ENCODE measurements at regions not wholly inside any gene's neighbourhood (a gene's known extent, or its start where the extent isn't known, plus 50 kb on each side); places are given as distances from the start of the nearest gene placed in this dataset.
"Not testable (repeated sequence)": the region's sequence is repeated elsewhere in the genome, so short reads cannot be mapped to it uniquely, and the experiment has no call there.

DNA sequence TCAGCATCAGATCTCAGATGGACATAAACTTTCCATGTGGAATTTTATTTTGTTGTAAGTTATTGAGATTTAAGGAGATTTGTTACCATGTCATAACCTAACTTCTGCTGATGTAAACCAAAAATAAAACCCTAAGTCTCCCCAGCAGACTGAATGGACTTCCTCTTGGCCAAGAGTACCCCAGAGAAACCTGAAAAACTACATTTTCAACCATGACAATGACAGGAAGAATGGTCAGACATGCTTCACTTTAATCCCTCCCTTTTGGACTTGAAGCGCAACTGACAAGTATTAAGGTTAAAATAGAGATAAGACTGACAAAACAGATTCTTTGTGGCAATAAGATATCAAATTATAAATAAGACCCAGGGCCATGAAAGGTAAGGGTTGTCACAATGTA is 579.7 kb upstream of the RAG2 start:
- no peak for DNase-seq (ENCODE audit: low read depth in 2 of 2)

DNA sequence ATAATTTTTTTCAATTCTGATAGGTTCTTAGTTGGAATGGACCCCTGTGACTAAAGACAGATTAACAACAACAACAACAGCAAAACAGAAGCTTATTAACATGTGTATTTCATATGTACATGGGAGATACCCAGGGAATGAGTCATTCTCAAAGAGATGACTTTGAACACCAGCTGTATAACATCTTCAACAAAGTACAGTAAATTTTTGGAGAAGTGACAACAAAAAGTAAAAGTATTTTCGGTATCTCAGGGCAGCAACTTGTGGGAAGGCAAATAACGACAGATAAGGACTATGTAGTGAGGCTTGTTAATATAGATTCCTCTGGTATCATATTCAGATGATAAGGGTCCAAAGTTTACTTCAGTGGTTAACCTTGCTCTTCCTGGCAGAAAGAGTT is 573.4 kb upstream of the RAG2 start:
- DNase-seq (ENCODE audit: low read depth in 2 of 2): no peak

DNA sequence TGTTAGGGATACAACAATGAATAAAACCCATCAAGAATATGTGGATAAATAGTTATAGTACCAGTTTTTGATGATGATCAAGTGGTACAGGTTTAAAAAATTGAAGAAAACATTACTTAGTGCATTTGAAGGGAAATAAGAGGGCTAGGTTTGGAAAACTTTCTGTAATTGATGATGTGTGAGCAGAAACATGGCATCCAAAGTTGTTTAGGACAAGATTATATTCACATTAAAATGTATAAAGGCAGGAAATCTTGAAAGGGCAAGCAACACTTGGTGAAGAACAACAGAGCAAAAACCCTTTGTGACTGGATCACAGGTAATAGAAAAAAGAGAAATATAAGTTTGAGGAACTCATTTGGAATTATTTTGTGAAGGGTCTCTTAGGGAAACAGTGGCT is 572.3 kb upstream of the RAG2 start:
- no peak for DNase-seq (ENCODE audit: low read depth in 2 of 2)

DNA sequence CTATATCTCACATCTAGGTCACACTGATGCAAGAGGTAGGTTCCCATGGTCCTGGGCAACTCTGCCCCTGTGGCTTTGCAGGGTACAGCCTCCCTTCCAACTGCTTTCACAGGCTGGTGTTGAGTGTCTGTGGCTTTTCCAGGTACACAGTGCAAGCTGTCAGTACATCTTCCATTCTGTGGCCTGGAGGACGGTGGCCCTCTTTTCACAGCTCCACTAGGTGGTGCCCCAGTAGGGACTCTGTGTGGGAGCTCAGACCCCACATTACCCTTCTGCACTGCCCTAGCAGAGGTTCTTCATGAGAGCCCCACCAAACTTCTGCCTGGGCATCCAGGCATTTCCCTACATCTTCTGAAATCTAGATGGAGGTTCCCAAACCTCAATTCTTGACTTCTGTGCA is 547.4 kb upstream of the RAG2 start:
- not testable (repeated sequence) for DNase-seq (ENCODE audit: low read depth in 2 of 2)

DNA sequence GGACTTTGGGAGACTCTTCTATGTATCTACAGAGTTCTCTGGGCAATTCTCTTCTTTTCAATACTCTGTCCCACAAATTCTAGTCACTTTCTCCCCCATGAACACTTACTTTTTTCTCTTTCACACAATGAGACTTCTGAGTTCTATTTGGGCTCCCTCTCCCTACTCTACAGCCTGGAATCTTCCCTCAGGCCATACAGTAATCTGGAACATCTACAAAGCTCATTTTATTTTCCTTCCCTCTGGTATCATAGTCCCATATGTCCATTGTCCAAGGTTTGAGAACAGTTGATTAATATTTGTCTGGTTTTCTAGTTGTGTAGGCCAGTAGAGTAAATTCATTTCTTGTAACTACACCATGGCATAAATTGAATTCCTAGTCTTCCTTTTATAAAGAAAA is 544.6 kb upstream of the RAG2 start:
- no peak for DNase-seq (ENCODE audit: low read depth in 2 of 2)

DNA sequence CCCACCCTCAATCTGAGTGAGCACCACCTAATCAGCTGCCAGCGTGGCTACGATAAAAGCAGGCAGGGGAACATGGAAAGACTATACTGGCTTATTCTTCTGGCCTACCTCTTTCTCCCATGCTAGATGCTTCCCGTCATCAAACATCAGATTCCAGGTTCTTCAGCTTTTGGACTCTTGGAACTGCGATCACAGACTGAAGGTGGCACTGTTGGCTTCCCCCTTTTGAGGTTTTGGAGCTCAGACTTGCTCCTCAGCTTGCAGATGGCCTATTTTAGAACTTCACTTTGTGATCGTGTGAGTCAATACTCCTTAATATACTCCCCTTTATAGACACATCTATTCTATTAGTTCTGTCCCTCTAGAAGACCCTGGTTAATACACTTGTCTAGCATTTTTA is 543.7 kb upstream of the RAG2 start:
- DNase-seq (ENCODE audit: low read depth in 2 of 2): no peak

DNA sequence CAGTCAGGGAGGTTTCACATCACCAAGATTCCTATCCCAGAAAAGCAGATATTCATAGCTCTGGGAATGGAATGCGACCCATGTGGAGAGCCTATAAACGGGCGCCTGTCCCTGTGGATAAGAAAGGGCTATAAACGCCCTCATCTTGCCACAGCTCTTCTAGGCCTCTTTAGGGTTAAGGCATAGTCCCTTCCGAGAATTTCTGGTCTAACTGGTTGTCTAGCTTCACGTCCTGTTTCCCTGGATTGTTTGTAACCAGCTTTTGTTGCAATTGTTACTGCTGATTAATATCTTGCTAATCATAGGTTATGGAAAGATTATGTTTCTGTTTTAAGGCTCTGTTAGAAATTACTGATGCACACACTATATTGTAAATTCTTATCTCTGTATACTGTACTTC is 537.6 kb upstream of the RAG2 start:
- not testable (repeated sequence) for DNase-seq (ENCODE audit: low read depth in 2 of 2)

DNA sequence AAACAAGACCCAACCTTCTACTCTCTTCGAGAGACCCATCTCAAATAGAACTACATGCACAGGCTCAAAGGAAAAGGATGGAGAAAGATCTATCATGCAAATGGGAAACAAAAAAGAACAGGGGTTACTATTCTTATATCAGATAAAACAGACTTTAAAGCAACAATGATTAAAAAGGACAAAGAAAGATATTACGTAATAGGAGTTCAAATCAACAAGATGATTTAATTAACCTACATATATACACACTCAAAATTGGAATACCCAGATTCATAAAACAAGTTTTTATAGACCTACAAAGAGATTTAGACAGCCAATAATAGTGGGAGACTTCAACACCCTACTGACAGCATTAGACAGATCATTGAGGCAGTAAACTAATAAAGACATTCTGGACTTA is 536.6 kb upstream of the RAG2 start:
- DNase-seq (ENCODE audit: low read depth in 2 of 2): no peak

DNA sequence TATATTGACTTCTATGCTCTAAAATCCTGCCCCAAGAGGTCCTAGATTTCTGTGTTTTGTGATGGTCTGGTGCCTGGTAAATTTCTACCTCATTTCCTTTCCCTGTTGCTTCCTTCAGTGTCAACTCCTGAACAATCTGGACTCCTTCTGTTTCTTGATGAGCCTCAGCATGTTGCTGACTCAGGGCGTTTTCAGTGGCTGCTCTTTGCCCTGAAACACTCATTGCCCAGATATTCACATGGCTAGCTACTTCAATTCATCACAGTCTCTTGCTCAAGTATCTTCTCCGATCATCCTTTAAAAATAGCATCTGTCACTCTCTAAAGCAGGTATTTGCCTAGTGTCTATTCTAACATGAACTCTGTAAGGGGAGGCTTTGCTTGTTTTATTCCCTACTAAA is 526.3 kb upstream of the RAG2 start:
- DNase-seq (ENCODE audit: low read depth in 2 of 2): no peak

DNA sequence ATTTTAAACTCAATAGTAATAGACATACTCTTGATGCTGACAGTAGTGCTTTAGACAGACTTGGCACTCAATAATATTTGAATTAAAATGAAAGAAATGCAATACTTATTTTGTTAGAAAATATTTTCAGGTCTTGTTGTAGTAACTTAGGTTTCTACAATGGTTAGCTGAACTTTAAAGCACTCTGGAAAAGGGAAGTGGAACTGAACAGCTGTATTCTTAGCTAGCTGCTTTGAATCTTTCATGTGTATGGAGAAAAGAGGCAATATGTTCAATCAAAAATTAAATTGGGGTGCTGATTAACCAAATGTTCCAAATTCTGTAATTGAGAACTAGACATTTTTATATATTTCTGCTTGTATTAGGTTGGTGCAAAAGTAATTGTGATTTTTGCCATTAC is 517.9 kb upstream of the RAG2 start:
- no peak for DNase-seq (ENCODE audit: low read depth in 2 of 2)

DNA sequence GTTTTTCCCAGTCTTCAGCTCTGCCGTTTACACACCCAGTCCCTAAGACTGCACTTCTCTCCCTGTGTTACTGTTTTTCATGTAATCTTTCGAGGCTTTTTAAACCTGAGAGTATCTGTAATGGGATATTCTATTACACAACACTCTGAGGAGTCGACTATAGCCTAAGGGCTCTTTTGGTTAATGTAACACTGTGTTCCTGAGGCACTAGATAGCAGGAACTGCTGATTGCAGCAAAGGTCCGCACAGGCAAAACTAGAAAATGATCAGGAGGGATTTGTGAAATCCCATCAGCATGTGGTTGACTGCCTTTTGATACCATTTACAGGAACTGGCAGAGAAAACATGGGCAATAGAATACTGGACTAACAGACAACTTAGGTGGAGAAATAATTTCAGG is 512.3 kb upstream of the RAG2 start:
- DNase-seq (ENCODE audit: low read depth in 2 of 2): no peak

DNA sequence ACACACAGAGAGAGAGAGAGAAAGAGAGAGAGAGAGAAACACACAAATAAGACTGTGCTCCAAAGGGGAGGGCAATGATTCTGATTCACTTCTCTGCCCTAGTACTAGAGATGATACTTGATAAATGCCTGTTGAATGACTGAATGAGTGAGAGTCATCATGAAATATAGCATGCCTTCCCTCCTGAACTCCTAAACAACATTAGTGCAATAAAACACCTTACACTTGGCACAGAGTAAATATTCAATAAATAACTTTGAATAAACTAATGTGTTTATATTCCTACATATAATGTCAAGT is 511.2 kb upstream of the RAG2 start:
- DNase-seq (ENCODE audit: low read depth in 2 of 2): no peak

DNA sequence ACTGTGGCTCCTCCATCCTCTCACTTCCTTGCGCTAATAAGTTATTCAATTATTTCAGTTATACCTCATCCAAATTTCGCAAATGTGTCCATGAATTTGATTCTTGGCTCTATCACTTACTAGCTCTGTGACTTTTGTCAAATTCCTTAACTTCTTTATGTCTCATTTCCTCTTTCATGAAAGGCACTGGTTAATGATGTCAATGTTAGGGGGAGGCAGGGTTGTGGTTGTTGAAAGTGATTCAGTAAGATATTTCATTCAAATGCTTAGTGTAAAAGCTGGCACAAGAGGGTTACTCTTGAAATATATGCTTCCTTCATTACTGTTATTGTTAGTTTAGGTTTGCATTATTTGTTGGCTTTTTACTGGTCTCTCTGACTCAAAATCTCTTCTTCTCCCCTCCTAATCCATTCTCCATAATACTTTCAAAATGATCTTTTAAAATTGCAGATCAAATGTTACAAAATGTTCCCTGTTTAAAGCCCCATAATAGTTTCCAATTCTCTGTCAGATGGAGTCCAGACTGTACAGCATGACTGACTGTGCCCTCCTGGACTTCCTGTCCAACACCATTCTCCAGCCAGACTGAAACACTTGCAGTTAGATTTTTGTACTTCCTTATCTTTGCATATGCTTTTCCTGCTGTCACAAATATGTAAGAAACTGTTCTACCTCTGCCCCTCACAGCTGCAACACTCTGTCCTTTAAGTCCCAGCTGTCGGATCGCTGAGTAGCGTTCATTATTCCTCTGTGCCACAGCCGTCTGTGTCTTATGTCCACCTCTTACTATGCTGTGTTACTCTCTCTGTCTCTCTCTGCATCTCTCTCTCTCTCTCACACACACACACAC is 510.6 kb upstream of the RAG2 start:
- no peak for DNase-seq (ENCODE audit: low read depth in 2 of 2)

DNA sequence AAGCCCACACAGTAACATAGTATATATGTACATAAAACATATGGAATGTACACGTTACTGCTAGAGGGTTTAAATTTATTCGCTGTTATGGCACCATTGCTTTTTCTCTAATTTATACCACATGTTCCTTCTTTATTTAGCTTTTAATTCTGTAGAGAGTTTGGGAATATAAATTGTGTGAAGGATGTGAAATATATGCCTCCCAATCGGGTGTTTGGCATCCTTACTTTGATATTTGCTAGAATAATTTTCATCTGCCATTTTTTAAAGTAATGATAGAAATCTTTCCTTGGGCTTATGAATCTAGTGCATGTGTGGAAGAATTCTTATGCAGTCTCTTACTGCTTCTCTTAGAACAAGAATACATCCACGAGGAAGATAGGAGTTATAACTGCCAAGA is 509.8 kb upstream of the RAG2 start:
- no peak for DNase-seq (ENCODE audit: low read depth in 2 of 2)

DNA sequence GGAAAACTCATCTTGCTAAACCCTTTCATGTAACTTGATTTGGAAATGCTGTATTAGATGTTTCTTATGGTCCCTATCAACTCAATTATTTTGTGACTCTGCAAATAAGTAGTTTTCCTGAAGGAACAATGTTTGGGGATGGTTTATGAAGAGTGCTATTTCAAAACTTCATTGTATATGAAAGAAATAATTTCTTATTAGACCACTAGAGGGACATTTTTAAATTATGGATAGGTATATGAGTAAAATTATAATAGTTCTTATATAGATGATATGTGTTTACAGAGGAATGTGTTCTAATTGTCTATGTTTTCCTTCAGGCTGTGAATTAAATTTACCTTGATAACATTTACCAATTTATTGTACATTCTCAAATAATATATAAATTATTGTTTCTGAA is 509.4 kb upstream of the RAG2 start:
- DNase-seq (ENCODE audit: low read depth in 2 of 2): no peak

DNA sequence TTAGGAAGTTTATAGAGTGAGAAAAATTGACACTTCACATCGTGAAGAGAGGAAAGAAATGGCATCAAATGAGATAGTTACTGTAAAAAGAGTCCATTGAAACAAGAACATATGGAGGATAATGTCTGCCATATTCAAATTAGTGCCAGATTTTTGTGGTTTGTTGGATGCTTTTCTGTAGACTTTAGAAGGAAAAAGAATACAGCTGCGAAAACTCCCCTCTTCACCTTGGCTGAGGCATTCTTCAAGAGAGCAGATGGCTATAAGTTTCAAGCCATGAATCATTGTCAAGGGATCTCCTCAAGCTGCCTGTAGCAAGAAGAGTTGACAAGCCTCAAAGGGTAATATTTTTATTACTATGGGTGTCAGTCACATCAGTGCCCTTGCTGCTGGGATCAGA is 507.4 kb upstream of the RAG2 start:
- no peak for DNase-seq (ENCODE audit: low read depth in 2 of 2)

DNA sequence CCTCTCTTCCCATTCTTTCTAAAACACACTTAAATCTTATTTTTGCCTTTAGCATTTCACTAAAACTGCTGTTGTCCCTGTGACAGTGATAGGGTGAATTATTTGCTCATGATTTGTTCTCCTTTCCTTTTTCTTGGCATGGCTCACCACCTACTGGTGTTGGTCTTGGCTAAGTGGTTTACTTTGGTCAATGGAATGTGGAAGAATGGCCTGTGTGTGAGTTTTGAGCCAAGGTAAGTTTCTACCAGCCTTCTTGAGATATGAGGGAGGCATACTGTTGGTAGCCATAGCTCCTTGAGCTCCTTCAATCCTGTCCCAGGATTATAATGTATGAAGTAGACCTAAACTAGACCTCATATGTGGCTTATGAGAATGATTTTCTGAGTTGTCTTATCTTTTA is 506.3 kb upstream of the RAG2 start:
- no peak for DNase-seq (ENCODE audit: low read depth in 2 of 2)

DNA sequence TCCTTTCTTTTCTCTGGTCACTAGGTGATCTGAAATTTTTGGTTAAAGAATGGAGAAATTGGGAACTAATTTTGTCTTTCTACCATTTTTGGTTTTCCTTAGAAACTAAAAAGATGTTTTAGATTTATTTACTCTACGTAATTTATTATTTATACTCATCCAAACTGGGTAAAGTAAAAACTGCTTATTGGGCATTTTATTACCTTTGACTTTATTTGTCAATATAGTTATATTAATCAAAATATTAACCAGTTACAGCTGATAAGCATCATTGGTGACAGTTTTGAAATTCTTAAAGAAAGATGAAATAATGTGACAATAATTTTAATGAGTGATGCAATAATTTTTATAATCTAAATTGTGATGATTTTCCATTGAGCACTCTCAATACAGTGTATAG is 502.0 kb upstream of the RAG2 start:
- no peak for DNase-seq (ENCODE audit: low read depth in 2 of 2)

DNA sequence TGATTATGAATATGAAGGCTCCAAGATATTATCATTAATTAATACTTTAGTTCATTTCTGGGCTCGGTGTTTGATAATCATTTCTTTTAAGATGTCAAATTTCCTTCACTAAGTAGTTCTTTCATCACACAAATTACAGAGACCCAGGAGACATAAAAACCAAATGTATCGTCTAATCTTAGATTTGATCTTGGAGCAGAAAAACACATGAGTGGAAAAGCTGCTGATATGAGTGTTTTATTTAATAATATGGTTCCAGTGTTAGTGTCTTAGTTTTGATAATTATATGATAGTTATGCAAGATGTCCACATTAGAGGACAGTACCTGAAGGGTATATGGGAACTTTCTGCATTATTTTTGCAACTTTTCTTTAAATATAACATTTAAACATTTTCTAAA is 494.5 kb upstream of the RAG2 start:
- no peak for DNase-seq (ENCODE audit: low read depth in 2 of 2)

DNA sequence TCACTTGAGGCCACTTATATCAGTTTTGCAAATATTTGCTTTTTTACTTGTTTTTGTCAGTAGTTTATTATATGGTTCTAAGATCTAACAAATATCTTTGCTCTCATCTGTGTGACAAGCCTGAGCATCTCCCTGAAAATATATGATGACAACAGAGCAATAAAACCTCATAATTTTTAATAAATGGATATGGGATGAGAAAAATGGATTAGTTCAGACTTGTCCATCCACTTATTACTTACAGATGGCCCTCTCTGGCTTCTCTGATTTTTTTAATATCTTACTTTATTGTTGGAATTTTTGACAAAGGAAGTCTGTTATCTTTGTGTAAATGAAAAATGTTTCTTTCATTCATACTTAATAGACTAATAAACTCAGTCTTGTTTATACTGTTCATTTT is 491.4 kb upstream of the RAG2 start:
- DNase-seq (ENCODE audit: low read depth in 2 of 2): no peak

DNA sequence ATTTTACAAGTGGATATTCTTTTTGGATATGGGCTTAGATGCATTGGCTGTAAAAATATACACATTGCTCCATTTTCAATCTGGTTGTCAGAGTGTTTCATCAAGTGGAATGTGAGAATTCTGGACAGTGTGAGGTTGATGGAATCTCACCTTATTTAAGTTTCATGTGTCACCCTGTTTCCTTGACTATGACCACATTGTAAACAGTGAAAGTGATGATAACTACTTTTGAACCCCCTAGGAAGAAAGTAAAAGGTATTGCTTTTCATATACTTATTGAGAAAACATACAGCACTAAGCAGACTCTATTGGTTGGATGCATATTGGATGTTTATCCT is 490.5 kb upstream of the RAG2 start:
- DNase-seq (ENCODE audit: low read depth in 2 of 2): no peak

DNA sequence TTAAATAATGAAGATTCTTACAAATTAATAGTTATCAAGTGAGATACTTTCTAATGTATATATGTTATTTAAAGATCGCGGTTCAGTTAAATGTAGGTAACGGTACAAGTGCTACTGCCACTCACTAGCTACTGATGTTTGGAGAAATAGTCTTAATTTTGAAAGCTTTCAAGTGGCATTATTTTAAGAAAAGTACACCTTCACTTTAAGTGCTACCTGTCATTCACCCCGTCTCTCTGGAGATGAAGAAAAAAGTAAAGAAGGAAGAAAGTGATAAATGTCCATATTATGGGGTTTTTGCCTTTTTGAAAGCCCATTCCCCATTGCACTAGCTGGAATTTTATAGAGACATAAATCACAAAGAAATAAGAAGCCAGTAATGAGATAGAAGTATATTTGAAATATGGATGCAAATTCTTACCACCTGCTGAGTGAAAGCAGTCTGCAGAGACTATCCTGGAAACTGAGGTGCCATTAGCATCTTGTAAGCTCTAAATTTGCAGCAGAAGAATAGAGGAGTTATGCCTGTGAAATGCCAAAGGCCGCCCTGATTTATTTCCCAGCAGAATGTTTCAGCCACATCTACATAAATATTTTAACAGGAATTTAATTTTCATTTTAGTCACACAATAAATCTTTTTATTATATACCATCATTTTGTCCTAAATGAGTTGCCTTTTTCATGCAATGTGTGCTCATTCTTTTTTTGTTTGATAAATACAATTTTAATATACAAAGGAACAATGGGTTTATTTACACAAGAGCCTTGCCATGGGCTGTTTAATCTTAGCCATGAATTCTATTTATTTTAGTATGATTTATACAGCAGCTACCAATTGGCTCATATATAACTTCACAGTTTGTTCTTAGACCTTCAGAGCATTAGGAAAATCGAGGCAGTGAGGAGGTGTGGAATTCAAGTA is 489.9 kb upstream of the RAG2 start:
- no peak for DNase-seq (ENCODE audit: low read depth in 2 of 2)

DNA sequence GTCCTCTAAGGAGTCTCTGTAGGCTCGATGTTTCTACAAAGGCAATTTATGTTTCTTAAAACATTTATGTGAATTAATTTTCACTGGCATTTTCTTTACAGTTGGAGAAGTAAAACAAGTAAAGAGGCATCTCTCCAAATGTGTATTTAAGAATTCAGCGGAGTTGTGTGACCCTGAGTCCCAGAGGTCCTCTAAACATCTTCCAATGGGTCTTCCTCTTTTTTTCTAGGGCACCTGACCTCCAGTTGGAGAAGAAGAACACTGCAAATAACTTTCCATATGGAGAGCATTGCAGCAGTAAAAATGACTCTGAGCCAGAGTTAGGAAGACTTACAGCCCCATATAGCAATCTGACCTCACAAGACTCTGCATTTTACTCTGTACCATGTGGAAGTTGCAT is 480.5 kb upstream of the RAG2 start:
- DNase-seq (ENCODE audit: low read depth in 2 of 2): no peak

DNA sequence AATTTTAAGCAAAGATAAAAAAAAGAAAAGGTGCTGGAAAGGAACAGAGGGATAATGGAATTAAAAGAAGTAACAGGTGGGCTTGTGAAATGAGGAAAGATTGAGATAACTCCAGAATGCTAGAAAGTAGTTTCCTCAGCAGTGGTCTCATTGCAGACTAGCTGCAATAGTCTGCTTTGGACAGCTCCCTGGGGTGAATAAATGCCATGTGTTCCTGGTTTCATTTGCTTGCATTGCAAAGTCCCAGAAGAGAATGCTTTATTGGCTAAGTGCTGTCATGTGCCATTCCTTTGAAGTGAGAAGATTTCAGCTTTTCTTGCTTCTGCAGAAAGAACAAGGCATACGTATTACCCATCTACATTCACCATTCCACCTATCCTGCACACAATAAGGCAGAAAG is 478.8 kb upstream of the RAG2 start:
- no peak for DNase-seq (ENCODE audit: low read depth in 2 of 2)
